Peyer's patch (tissue), 4 donors: ENCODE measurements at regions not wholly inside any gene's neighbourhood (a gene's known extent, or its start where the extent isn't known, plus 50 kb on each side); places are given as distances from the start of the nearest gene placed in this dataset.

Source experiments
- DNase-seq, 3 donors: peaks; one replicate each; pipeline ENCODE4 v3.0.0-alpha.2; 2017 to 2019
- H3K27ac ChIP-seq, 4 donors: fragments of 200-600 bp; sonication (generic); one replicate each; pipeline ENCODE4 v1.5.1; 2016 to 2019
- H3K27me3 ChIP-seq, 2 donors: fragments of 200-600 bp; sonication (generic); one replicate each; pipeline ENCODE4 v1.5.1; 2019
- H3K36me3 ChIP-seq, 3 donors: fragments of 200-600 bp; sonication (generic); one replicate each; pipeline ENCODE4 v1.5.1; 2016 to 2019
- H3K4me1 ChIP-seq, 4 donors: fragments of 200-600 bp; sonication (generic); one replicate each; pipeline ENCODE4 v1.5.1; 2016 to 2019
- H3K4me3 ChIP-seq, 4 donors: fragments of 200-600 bp; sonication (generic); 1 replicate in 3 of 4; 2 replicates in 1 of 4; pipeline ENCODE4 v1.5.1; 2016 to 2019; ENCODE audit warnings: mild to moderate bottlenecking in 1 of 4
- H3K9me3 ChIP-seq, 4 donors: fragments of 200-600 bp; sonication (generic); one replicate each; pipeline ENCODE4 v1.5.1; 2016 to 2019; ENCODE audit warnings: mild to moderate bottlenecking in 1 of 4
- CTCF ChIP-seq, 6 experiments: fragments of 450-650 bp in 4 of 6; fragments of 200-600 bp in 2 of 6; sonication (generic) in 1 of 6; IDR thresholded peaks; one replicate each; pipeline ENCODE4 v1.5.1; 2017 to 2019; ENCODE audit warnings: antibody characterized with exemption in 6 of 6, mild to moderate bottlenecking in 3 of 6, moderate library complexity in 1 of 6
- POLR2A ChIP-seq, 2 donors: fragments of 450-650 bp; IDR thresholded peaks; one replicate each; pipeline ENCODE4 v1.5.1; 2017; ENCODE audit warnings: antibody characterized with exemption in 2 of 2, mild to moderate bottlenecking in 2 of 2, moderate library complexity in 2 of 2

GRCh38 chr9:129284607-129285291, 106.7 kb upstream of the IER5L start:
- H3K27ac ChIP-seq, result no peak overlapping the region
- no peaks in the 10 kb centered on the region for H3K4me1 ChIP-seq
- H3K4me3 ChIP-seq, result no peak overlapping the region
- no peaks in the 10 kb centered on the region for H3K27me3 ChIP-seq
- TF ChIP-seq CTCF (IDR thresholded peaks at IDR 0.05) (no peak), POLR2A (IDR thresholded peaks at IDR 0.05) (no peak)
- no peaks in the 10 kb centered on the region for H3K36me3 ChIP-seq
- H3K9me3 ChIP-seq, result no peaks in the 10 kb centered on the region
- DNase-seq, result peak in 1 of 3 donors; percentile 44

- Histone ChIP-seq H3K27ac (no peak overlapping the region), H3K4me1 (no peaks in the 10 kb centered on the region), H3K9me3 (no peaks in the 10 kb centered on the region), H3K36me3 (no peaks in the 10 kb centered on the region), H3K27me3 (no peaks in the 10 kb centered on the region), H3K4me3 (peak overlapping the region in 1 of 4 donors; percentile 39)
- peak in 1 of 3 donors; percentile 36 for DNase-seq
- TF ChIP-seq POLR2A (IDR thresholded peaks at IDR 0.05), result no peak
- no peak for TF ChIP-seq CTCF (IDR thresholded peaks at IDR 0.05)
These were observed 105.9 kb upstream of the IER5L start for GRCh38 chr9:129283705-129284606.

GRCh38 chr9:129283291-129283691, 105.2 kb upstream of the IER5L start:
- H3K9me3 ChIP-seq, result no peaks in the 10 kb centered on the region
- TF ChIP-seq POLR2A (IDR thresholded peaks at IDR 0.05) (no peak), CTCF (IDR thresholded peaks at IDR 0.05) (no peak)
- H3K4me3 ChIP-seq, result peak overlapping the region in 2 of 4 donors; percentile 39 to 42
- H3K4me1 ChIP-seq, result no peaks in the 10 kb centered on the region
- DNase-seq, result peak in 1 of 3 donors; percentile 43
- no peaks in the 10 kb centered on the region for H3K27me3 ChIP-seq
- no peaks in the 10 kb centered on the region for H3K36me3 ChIP-seq
- no peak overlapping the region for H3K27ac ChIP-seq

- H3K27me3 ChIP-seq, result no peaks in the 10 kb centered on the region
- H3K4me1 ChIP-seq, result no peaks in the 10 kb centered on the region
- TF ChIP-seq CTCF (IDR thresholded peaks at IDR 0.05) (no peak), POLR2A (IDR thresholded peaks at IDR 0.05) (no peak)
- peak in 2 of 3 donors; percentile 24 to 31 for DNase-seq
- peak overlapping the region in 3 of 4 donors; percentile 1 to 42 (median 39) for H3K4me3 ChIP-seq
- peak overlapping the region in 1 of 4 donors; percentile 25 for H3K27ac ChIP-seq
- H3K9me3 ChIP-seq, result no peaks in the 10 kb centered on the region
- H3K36me3 ChIP-seq, result no peaks in the 10 kb centered on the region
These were observed 104.7 kb upstream of the IER5L start for GRCh38 chr9:129282731-129283211.

- DNase-seq, result peak; percentile 14 to 34 (median 28)
- Histone ChIP-seq H3K36me3 (no peaks in the 10 kb centered on the region), H3K27me3 (no peaks in the 10 kb centered on the region), H3K27ac (peak overlapping the region in 1 of 4 donors; percentile 25), H3K9me3 (no peaks in the 10 kb centered on the region), H3K4me1 (no peaks in the 10 kb centered on the region), H3K4me3 (peak overlapping the region in 3 of 4 donors; percentile 1 to 42 (median 39))
- TF ChIP-seq CTCF (IDR thresholded peaks at IDR 0.05) (no peak), POLR2A (IDR thresholded peaks at IDR 0.05) (no peak)
These were observed 104.2 kb upstream of the IER5L start for GRCh38 chr9:129282272-129282671.
